Frontal cortex (tissue), 3 donors: ENCODE measurements at regions not wholly inside any gene's neighbourhood (a gene's known extent, or its start where the extent isn't known, plus 50 kb on each side); places are given as distances from the start of the nearest gene placed in this dataset.
"Not testable (repeated sequence)": the region's sequence is repeated elsewhere in the genome, so short reads cannot be mapped to it uniquely, and the experiment has no call there.

Experiments used
- DNase-seq, 2 donors: peaks; one replicate each; pipeline ENCODE4 v3.0.0; 2012; ENCODE audit warnings: low spot score in 2 of 2
- FAIRE-seq: peaks from 2 replicates; lab custom pipeline; 2012; peaks lifted over from hg19 to GRCh38; lab: Jason Lieb, UNC
- donor health status: control.
- donor health status: control.
- donor health status: control.

DNA sequence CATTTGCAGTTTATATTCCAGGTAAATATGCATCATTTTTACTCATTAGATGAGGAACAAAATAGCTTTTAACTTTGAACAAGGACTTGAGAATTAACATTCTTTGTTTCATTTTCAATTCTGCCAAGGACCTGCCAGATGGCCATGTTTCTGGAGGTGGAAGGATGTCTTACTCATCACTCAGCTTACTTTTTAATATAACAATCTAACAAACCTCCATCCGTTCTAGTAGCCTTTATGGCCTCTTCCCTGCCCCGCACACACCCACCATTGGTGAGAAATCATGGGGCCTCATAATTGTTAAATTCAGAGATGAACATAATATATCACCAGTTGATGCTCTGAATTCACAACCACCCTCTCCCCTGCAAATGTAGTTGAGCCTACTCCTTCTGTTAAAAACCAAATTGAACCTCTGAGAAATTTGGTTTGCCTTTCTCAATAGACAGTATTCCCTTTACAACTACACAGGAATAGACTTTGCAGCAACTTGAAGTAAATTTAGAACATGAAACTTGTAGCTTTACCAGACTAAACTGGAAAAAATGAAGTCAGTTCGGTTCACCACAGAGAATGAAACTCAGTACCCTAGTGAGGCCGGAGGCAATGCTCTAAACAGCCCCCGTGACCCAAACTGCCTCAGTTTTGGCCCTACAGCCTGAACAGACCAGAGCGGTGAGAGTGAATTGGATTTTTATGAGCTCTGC is 50.1 kb upstream of the ACSL4 start:
- FAIRE-seq, result no peak
- DNase-seq, result no peak

DNA sequence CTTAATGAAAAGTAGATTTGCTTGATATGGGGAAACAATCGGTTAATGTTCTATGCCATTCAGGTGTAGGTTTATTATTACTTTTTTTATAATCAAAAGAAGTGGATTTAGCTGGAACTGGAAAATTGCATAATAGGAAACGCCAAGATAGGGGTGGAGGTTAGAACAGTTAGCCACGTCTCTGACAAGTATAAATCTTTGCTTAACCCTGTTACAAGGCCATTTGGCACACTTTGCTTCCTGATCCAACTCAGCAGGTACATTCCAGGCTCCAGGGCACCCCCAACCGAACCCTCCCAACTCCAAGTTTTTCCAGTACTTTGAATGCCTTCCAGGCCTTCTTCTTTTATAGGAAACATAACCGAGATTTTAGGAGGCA is 50.6 kb upstream of the ACSL4 start:
- FAIRE-seq (no peak), DNase-seq (no peak)

DNA sequence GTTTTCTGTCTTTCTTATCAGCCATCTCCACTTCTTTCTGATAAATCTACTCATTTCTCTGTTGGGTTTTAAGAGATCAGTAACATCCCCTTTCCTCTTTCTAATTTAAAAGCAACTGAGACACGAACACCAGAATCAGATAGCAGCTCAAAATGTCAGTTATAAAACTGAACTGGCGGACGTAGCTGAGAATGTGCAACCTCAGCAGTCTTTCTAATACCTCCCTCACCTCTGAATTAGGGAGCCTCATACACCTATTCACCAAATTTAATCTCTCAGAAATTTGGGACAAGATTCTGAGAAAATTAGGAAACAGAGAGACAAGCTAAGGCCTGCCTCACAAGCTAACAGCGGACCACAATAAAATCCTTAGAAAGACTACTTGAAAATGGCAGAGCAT is 52.0 kb upstream of the ACSL4 start:
- DNase-seq, result no peak
- FAIRE-seq, result no peak

DNA sequence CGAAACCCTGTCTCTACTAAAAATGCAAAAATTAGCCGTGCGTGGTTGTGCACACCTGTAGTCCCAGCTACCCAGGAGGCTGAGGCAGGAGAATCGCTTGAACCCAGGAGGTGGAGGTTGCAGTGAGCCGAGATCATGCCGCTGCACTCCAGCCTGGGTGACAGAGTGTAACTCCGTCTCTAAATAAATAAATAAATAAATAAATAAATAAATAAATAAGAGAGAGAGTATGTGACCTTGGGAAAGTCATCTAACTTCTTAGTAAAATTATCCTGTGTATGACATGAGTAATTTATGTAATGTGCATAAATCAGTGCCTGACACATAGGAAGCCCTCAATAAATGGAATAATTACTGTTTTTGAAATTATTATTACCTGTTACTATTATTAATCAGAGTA is 57.5 kb upstream of the ACSL4 start:
- FAIRE-seq, DNase-seq: not testable (repeated sequence)

DNA sequence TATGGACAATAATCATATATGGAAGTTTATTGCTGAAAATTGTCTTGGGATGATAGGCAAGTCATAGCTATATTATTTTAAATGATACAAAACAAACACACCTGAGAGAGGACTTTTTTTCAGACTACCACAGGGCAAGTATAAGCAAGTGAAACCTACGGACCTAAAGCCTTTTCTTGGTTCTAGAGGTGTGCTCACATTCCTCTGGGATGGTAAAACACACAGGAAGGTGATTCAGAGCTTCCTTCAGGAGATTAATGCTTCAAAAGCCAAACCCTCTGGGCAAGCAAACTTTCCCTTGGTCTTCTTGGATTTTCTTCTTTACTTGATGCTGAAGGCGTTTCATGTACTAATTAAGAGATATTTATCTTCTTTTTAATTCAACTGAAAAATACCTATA is 60.1 kb upstream of the ACSL4 start:
- DNase-seq (no peak), FAIRE-seq (no peak)

DNA sequence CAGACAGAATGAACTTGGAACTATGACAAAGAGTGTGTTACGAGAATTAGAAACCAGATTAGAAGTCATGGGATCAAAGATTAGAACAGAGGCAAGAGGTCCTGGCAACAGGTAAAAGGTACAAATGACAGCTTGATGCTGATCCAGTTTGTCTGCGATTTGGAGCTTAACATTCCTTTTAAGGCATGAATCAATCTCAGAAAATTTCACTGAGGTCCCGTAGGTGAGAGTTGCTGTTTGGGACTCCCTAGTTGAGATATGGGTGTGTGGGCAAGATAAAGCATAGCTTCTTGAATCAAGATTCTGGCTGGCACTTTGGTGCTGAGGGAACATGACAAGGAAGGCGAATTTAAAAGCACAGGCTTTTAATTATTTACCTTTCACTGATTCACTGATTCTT is 62.6 kb upstream of the ACSL4 start:
- no peak for DNase-seq
- FAIRE-seq, result no peak

DNA sequence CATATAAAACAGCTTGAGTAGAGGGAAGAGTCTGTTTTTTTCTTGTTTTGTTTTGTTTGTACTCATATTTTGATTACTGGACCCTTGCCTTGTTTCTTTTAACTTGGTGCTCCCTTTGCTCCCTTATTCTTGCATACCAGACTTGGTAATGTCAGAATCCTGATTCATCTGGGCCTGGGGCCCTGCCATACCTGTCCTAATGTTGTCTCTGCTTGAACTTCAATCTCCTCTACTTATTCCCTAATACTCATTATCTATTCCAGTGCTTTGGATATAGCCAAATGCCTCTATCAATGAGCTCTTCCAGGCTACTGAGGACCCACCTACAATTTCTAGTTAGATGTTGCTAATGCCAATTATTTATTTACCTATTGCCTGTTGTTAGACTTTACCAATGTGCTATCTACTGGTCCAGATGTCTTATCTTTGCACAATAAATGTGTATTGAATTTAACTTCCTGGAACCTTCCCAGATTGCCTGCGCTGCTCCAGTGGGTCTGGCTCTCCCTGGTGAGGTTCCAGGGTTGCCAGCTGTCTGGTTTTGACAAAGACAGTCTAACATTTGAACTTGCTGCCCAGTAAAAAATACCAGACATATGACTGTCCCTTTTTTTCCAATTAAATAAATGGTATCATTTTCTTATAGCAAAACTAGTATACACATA is 64.4 kb upstream of the ACSL4 start:
- no peak for DNase-seq
- no peak for FAIRE-seq

DNA sequence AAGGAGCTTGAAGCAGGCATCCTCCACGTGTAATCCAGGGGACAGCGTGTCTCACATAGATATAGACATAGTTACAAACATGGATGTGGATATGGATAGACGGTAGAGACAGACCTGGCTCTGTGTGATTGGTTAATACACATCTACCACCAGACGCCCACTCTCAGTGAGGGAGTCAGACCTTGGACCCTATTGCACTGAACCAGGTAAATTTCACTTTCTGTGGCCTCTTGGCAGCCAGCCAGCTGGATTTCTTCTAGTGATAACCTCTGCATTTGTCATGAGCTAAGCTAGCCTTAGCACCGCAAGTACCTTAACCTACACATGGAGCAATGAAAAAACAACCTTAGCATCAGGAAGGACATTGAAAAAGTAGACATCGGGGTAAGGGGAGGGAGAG is 79.2 kb upstream of the ACSL4 start:
- FAIRE-seq (no peak), DNase-seq (no peak)

DNA sequence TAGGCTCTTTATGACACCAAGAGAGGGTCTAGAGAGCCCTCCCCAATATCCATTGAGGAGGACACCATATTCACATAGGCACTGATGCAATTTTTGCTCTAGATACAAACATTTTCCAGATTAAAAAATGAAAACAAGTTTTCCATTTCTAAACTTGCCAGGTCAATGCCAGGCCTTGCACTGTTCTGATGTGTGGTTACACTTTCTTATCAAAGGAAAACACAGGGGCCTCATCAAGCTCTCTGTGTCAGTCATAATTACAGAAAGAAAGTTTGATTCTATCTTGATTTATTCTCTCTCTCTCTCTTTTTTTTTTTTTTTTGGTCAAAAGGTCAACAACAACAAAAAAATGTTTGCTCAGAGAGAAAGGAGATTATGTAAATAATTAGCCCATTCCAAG is 80.2 kb upstream of the ACSL4 start:
- DNase-seq (no peak), FAIRE-seq (no peak)

DNA sequence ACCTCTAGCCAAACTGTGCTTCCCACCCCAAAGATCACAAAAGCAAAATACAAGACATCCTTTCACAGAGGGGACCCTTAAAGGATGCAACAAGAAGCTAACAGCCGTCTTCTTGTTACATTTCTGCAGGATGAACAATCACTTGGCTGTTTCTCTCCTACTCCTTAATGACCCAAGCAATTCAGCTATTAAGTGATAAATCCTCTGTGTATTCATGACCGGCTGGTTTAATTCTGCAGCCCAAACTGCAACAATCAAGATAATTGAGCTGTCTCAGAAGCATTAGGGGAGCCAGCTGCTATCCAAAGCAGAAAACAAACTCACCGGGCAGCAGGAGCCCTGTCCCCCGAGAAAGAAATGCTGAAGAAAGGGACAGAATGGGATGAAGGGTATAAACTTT is 85.9 kb upstream of the ACSL4 start:
- no peak for FAIRE-seq
- no peak for DNase-seq

DNA sequence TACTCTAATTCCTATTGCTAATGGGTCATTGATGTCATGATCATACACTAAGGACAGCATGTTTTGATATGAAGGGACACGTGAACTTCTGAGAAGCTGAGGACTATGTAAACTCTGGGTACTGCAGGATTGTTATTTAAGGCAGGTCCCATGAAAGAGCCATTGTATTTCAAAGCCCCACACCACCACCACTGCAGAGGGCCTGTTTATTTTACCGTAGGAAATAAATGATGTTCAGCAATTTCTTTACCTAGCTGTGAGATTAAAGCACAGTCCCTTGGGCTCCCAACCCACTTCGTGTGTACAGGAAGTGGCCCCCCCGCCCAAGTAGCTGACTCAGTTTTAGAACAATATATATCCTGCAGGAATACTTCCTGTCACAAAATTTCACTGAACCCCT is 89.8 kb upstream of the ACSL4 start:
- DNase-seq, result no peak
- no peak for FAIRE-seq

DNA sequence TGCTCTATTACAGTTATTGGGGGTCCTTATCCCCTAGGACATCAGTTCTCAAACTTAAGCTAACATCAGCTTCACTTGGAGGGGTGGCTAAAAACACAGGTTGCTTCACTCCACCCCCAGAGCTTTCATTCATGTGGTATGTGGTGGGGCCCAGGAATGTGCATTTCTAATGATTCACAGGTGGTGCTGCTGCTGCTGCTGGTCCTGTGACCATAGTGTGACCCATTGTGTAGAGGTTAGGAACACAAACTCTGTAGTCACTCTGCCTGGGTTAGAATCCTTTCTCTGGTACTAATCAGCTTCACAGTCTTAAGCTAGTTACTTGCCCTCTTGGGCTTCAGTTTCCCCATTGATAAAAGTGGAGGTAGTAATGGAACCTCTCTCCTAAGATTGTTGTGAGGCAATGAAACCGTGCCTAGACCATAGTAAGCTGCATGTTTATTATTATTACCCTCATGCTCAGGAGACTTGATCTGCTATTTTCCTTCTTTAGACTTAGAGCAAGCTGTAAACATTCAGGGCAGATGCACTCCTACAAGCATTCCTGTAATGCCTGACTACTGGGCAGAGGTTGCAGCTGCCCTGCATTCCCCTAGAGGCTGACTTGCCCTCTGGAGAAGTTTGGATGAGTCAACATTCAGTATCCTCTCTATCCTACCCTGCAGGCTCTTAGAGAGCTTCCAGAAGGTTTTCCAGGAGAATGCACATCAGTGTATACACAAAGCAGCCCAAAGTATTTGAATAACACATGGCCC is 94.1 kb upstream of the ACSL4 start:
- no peak for FAIRE-seq
- no peak for DNase-seq

DNA sequence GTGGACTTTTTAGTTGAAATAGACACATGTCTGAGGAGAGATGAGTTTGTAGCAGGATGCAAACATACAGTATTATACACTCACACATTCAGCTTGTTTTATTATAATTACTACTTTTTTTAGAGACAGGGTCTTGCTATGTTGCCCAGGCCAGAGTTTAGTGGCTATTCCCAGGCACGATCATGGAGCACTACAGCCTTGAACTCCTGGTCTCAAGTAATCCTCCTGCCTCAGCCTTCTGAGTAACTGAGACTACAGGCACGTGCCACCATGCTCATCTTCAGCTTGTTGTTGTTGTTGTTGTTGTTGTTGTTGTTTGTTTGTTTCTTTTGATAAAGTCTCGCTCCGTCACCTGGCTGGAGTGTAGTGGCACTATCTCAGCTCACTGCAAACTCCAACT is 94.7 kb upstream of the ACSL4 start:
- DNase-seq (no peak), FAIRE-seq (no peak)

DNA sequence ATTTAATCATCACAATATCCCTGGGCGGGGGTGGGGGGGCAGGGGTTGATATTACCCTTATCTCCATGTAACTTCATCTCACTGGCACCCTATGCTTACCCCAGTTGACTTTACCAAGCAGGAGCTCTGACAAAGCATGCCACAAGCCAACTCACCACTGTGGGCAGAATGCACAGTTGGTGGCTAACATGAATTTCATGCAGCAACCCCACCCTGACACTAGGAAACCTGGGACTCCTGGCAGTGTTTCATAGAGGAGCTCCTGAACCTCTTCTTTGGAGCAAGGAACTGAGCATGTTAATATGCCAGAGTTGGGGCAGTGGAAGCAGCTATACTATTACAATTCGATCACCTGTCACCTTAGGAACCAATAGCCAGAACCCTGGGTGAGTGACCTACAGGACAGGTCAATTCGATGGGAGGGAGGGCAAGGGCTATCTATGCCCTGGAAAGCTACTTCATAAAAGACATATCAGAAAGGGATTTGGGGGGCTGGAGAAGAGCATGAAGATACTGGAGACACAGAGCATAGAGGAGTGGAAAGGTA is 97.2 kb upstream of the ACSL4 start:
- DNase-seq (no peak), FAIRE-seq (no peak)

DNA sequence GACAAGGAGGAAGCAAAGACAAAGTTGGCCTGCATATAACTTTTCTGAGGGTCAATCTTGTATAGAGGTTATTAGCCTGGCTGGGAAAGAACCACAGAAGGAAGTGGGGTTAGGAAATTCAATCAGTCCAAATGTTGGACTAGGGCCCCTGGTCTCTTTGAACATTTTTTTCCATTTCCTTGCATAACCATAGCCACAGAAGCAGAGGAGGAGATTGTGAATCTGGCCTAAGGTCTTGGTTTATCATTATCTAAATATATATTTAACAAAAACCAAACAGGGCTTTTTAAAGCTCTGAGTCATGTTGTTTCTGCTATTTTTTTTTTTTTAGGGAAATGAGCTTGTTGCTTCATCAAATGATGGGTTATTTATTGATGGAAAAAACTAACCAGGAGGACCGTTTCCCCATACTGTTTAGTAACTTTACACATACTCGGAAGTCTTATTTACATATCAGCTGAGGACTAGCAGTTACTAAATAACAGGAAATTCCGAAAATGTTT is 97.7 kb upstream of the ACSL4 start:
- FAIRE-seq (no peak), DNase-seq (no peak)

DNA sequence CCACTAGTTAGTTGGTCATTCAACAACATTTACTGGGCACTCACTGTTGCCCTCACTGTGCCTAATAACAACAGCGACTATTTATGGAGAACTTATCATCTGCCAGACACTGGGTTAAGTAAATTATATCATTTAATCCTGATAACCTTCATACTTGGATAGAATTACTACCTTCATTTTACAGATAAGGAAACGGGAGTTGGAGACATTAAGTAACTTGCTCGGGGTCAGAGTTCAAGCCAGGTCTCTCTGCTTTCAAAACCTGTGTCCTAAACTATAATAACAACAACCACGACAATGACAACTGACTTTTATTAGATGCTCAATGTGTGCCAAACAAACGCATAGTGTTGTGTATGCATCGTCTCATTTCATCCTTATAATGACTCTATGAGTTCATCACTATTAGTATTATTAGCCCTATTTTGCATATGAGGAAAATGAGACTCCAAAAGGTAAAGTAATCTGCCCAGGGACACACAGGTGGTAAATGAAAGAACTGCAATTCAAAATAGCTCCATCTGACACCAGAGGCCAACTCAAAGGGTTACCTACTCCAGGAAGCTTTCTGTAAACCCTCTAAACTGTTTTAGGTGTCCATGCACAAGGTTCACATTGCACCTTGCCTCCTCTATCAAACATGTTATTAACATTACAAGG is 98.4 kb upstream of the ACSL4 start:
- DNase-seq (no peak), FAIRE-seq (no peak)

DNA sequence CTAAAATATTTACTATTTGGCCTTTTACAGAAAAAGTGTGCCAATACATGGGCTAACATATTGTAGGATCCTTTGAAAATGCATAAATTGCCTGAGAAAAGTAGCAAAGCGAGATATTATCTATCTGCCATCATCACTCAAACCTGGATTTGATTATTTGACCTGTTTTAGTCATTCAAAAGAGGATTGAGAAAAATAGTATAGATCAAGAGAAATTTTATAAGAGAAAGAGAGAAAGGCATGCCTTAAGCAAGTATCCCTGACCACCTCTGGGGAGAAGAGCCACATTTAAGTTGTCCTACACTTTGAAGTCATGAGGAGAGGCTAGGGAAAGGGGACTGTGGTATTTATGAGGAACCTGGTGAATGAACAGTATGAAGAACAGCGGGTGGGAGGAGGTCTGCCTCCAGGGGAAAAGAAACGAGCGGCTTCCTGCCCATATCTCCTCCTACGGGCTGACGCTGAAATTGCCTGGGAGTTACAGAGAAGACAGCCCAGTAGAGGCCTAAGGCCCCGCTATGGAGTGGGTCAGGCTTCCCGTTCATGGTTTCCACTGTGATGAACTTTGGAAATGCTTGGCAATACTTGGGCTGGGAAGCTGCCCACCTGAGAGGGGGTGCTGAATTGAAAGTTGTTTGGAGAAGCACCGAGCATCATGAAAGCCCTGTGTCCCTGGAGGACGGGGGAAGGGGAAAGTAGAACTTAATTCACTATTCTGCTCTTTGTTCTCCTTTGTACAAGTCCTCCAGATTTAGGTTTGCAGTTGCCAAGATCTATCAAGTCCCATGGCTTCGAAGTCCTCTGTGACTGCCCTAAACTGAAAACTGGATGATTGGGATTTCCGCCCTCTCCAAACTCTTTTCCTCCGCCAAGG is 106.9 kb upstream of the ACSL4 start:
- DNase-seq, result no peak
- FAIRE-seq, result no peak

DNA sequence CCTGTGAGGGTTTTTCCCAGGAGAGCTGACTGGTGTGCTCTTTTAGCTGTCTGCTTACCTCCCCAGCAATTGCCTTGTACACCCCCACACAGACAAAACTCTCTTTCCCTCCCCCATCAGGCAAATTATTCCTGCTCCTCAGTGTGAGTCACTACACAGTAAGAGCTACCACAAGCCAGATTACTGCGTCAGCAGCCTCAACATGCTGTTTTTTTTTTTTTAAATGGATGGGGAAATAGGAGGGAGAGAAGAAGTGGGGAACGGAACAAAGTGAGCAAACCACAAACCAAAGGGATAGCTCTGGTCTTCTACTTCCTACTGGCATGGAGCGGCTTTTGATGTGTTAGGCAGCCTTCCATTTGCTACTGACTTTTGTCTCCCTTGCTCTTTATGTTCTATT is 107.5 kb upstream of the ACSL4 start:
- no peak for FAIRE-seq
- peak in 1 of 2 donors; percentile 5 for DNase-seq

DNA sequence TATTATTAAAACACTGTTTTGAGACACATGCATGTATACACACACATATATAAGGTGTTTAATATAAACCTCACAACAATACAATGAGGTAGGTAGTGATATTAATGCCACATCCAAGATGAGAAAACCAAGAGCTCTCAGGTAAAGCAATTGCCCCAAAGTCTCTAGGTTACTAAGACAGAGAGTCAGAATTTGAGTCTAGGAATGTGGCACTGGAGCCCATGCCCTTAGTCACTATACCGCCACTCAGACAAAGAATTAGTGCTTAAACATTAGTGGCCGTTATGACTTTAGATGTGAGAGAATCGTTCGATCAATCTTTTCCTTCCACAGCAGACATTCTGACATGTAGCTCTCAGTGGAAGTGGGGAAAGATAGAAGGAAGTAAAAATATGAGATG is 108.2 kb upstream of the ACSL4 start:
- no peak for FAIRE-seq
- no peak for DNase-seq
